DND-41 (cell line): ENCODE measurements at regions not wholly inside any gene's neighbourhood (a gene's known extent, or its start where the extent isn't known, plus 50 kb on each side); places are given as distances from the start of the nearest gene placed in this dataset.

Experiments
- ATAC-seq: fragments of 200-7000 bp; cut with Tn5 transposase; 3 replicates; pipeline ENCODE4 v1.9.1; 2021; ENCODE audit warnings: low read depth; ENCODE audit not compliant: insufficient read depth
- DNase-seq: peaks from one replicate; pipeline ENCODE4 v3.0.0-alpha.2; 2020
- H2AFZ ChIP-seq: 2 replicates; pipeline ENCODE4 v1.6.0; 2012; ENCODE audit warnings: low read depth, low read length
- H3K27ac ChIP-seq: 2 replicates; pipeline ENCODE4 v1.5.1; 2012; ENCODE audit warnings: low read length, inconsistent platforms
- H3K27me3 ChIP-seq: fragments of 200-600 bp; sonication (generic); 2 replicates; pipeline ENCODE4 v1.6.0; 2012; ENCODE audit warnings: low read length, mild to moderate bottlenecking, inconsistent platforms; ENCODE audit not compliant: insufficient read depth, poor library complexity
- H3K36me3 ChIP-seq: 2 replicates; pipeline ENCODE4 v1.5.1; 2012; ENCODE audit warnings: low read length, inconsistent platforms; ENCODE audit not compliant: insufficient read depth
- H3K4me1 ChIP-seq: 2 replicates; pipeline ENCODE4 v1.5.1; 2012; ENCODE audit warnings: mild to moderate bottlenecking, low read length; ENCODE audit not compliant: insufficient read depth
- H3K4me2 ChIP-seq: 2 replicates; pipeline ENCODE4 v1.6.0; 2012; ENCODE audit warnings: mild to moderate bottlenecking, moderate library complexity, low read length, inconsistent platforms; ENCODE audit not compliant: insufficient read depth
- H3K4me3 ChIP-seq, 2 experiments: fragments of 200-600 bp in 1 of 2; shearing (Covaris generic) in 1 of 2; 2 replicates each; pipeline ENCODE4 v1.5.1; 2012 to 2016; ENCODE audit warnings: inconsistent platforms in 2 of 2, low read length in 2 of 2, mild to moderate bottlenecking in 2 of 2, low read depth in 1 of 2, moderate library complexity in 1 of 2
- H3K79me2 ChIP-seq: 2 replicates; pipeline ENCODE4 v1.6.0; 2012; ENCODE audit warnings: low read length, inconsistent platforms; ENCODE audit not compliant: insufficient read depth
- H3K9ac ChIP-seq: 2 replicates; pipeline ENCODE4 v1.6.0; 2012; ENCODE audit warnings: low read depth, mild to moderate bottlenecking, inconsistent platforms, low read length, moderate library complexity
- H3K9me3 ChIP-seq: 2 replicates; pipeline ENCODE4 v1.5.1; 2012; ENCODE audit warnings: low read length, moderate library complexity, mild to moderate bottlenecking, inconsistent platforms; ENCODE audit not compliant: insufficient read depth, severe bottlenecking
- H4K20me1 ChIP-seq: 2 replicates; pipeline ENCODE4 v1.6.0; 2012; ENCODE audit warnings: low read length; ENCODE audit not compliant: insufficient read depth
- CTCF ChIP-seq: IDR thresholded peaks from 2 replicates; pipeline ENCODE4 v1.5.1; 2012; ENCODE audit warnings: borderline replicate concordance, low read length, moderate library complexity, mild to moderate bottlenecking; ENCODE audit not compliant: poor library complexity, severe bottlenecking; ENCODE audit errors: extremely low read depth
- EZH2 ChIP-seq: IDR thresholded peaks from 3 replicates; pipeline ENCODE4 v1.6.1; 2012; ENCODE audit warnings: borderline replicate concordance, low read depth, mild to moderate bottlenecking, moderate library complexity, low read length, inconsistent platforms; ENCODE audit not compliant: severe bottlenecking

GRCh38 chr5:115725522-115725921 is 90.9 kb downstream of the CDO1 start:
- H3K9ac ChIP-seq, result no peak overlapping the region
- H3K27me3 ChIP-seq, result no peaks in the 10 kb centered on the region
- no peaks in the 10 kb centered on the region for H4K20me1 ChIP-seq
- H3K79me2 ChIP-seq, result no peaks in the 10 kb centered on the region
- no peak overlapping the region for H3K4me3 ChIP-seq
- DNase-seq (no peak), ATAC-seq (no peak)
- TF ChIP-seq CTCF, result no peak
- TF ChIP-seq EZH2, result no peak
- H3K4me1 ChIP-seq, result no peaks in the 10 kb centered on the region
- H3K27ac ChIP-seq, result no peak overlapping the region
- H3K36me3 ChIP-seq, result no peaks in the 10 kb centered on the region
- no peaks in the 10 kb centered on the region for H3K9me3 ChIP-seq
- H3K4me2 ChIP-seq, result no peak overlapping the region
- no peak overlapping the region for H2AFZ ChIP-seq

- no peaks in the 10 kb centered on the region for H4K20me1 ChIP-seq
- no peaks in the 10 kb centered on the region for H3K4me1 ChIP-seq
- no peak for ATAC-seq
- H3K36me3 ChIP-seq, result no peaks in the 10 kb centered on the region
- no peak overlapping the region for H3K9ac ChIP-seq
- H3K9me3 ChIP-seq, result no peaks in the 10 kb centered on the region
- no peaks in the 10 kb centered on the region for H3K79me2 ChIP-seq
- DNase-seq, result no peak
- no peak overlapping the region for H3K27ac ChIP-seq
- H3K4me2 ChIP-seq, result no peak overlapping the region
- H2AFZ ChIP-seq, result no peak overlapping the region
- TF ChIP-seq EZH2 (no peak), CTCF (no peak)
- H3K27me3 ChIP-seq, result no peaks in the 10 kb centered on the region
- no peak overlapping the region for H3K4me3 ChIP-seq
Measured at GRCh38 chr5:115723220-115723619, 93.2 kb downstream of the CDO1 start.

- no peak overlapping the region for H3K9ac ChIP-seq
- no peaks in the 10 kb centered on the region for H3K36me3 ChIP-seq
- no peak for DNase-seq
- H3K27ac ChIP-seq, result no peak overlapping the region
- H3K4me2 ChIP-seq, result no peak overlapping the region
- H3K79me2 ChIP-seq, result no peaks in the 10 kb centered on the region
- H3K4me1 ChIP-seq, result no peaks in the 10 kb centered on the region
- H4K20me1 ChIP-seq, result no peaks in the 10 kb centered on the region
- H3K9me3 ChIP-seq, result no peaks in the 10 kb centered on the region
- H3K27me3 ChIP-seq, result no peaks in the 10 kb centered on the region
- no peak overlapping the region for H2AFZ ChIP-seq
- ATAC-seq, result no peak
- TF ChIP-seq EZH2 (no peak), CTCF (no peak)
- no peak overlapping the region for H3K4me3 ChIP-seq
Measured at GRCh38 chr5:115720888-115721287, 95.1 kb upstream of the TMED7 start.

- no peaks in the 10 kb centered on the region for H3K27me3 ChIP-seq
- H2AFZ ChIP-seq, result no peak overlapping the region
- DNase-seq (no peak), ATAC-seq (no peak)
- H3K36me3 ChIP-seq, result no peaks in the 10 kb centered on the region
- H4K20me1 ChIP-seq, result no peaks in the 10 kb centered on the region
- no peaks in the 10 kb centered on the region for H3K9me3 ChIP-seq
- H3K4me2 ChIP-seq, result no peak overlapping the region
- no peak overlapping the region for H3K4me3 ChIP-seq
- TF ChIP-seq EZH2 (no peak), CTCF (no peak)
- no peaks in the 10 kb centered on the region for H3K4me1 ChIP-seq
- H3K27ac ChIP-seq, result no peak overlapping the region
- H3K79me2 ChIP-seq, result no peaks in the 10 kb centered on the region
- no peak overlapping the region for H3K9ac ChIP-seq
Measured at GRCh38 chr5:115718927-115719326, 93.1 kb upstream of the TMED7 start.
